ENCODE measurements at regions not wholly inside any gene's neighbourhood (a gene's known extent, or its start where the extent isn't known, plus 50 kb on each side); places are given as distances from the start of the nearest gene placed in this dataset.

DNA sequence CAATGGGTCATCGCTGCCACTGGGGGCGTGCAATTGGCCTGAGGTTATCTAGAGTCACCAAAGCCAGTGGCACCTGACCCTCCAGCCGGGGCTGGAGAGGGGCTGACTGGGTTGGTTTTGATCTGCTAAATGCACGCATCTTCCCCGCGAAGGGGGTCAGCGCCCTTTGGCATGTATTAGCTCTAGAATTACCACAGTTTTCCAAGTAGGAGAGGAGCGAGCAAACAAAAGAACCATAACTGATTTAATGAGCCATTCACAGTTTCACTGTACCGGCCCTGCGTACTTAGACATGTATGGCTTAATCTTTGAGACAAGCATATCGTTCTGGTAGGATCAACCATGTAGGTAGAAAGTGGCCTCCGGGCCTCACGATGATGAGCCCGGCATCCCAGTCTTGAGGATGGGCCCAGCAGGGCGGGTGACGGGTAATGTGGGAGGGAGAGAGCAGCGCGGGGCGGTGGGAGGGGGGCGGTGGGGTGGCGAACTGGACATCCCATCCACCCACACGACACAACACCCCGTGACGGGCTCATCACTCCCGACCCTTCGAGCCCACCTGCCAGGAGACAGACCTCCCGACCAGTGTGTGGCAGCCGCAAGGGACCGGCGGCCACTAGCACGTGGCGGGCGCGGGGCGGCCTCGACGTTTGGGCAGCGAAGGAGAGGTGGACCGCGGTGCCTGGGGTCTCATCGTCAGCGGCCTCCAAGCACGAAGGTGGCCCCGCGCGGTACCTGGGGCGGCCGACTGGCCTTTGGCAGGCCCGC is 1957.5 kb upstream of the DEFB115 start:
- Histone ChIP-seq H3K27me3 (peaks cover 0 to 4% (median 0%) of the 10 kb centered on the region in 3 donors), H3K4me1 (no peaks in the 10 kb centered on the region), H3K9me3 (peaks cover 0 to 9% (median 2%) of the 10 kb centered on the region in 4 donors), H3K4me3 (no peak overlapping the region), H3K36me3 (no peaks in the 10 kb centered on the region), H3K27ac (no peak overlapping the region)
- TF ChIP-seq, protein P1, sequence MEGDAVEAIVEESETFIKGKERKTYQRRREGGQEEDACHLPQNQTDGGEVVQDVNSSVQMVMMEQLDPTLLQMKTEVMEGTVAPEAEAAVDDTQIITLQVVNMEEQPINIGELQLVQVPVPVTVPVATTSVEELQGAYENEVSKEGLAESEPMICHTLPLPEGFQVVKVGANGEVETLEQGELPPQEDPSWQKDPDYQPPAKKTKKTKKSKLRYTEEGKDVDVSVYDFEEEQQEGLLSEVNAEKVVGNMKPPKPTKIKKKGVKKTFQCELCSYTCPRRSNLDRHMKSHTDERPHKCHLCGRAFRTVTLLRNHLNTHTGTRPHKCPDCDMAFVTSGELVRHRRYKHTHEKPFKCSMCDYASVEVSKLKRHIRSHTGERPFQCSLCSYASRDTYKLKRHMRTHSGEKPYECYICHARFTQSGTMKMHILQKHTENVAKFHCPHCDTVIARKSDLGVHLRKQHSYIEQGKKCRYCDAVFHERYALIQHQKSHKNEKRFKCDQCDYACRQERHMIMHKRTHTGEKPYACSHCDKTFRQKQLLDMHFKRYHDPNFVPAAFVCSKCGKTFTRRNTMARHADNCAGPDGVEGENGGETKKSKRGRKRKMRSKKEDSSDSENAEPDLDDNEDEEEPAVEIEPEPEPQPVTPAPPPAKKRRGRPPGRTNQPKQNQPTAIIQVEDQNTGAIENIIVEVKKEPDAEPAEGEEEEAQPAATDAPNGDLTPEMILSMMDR (IDR thresholded peaks at IDR 0.05) = no peak
- TF ChIP-seq POLR2A (IDR thresholded peaks at IDR 0.05) = no peak
- no peak for TF ChIP-seq EP300 (IDR thresholded peaks at IDR 0.05)
- no peak for TF ChIP-seq POLR2AphosphoS5 (IDR thresholded peaks at IDR 0.05)
- WGBS, 2 donors = 82 to 83% methylated on average over 49 of the region's 49 CpGs
- intact Hi-C loops (cut with DNase I) = no loop called here
- peak; percentile 51 for DNase-seq

DNA sequence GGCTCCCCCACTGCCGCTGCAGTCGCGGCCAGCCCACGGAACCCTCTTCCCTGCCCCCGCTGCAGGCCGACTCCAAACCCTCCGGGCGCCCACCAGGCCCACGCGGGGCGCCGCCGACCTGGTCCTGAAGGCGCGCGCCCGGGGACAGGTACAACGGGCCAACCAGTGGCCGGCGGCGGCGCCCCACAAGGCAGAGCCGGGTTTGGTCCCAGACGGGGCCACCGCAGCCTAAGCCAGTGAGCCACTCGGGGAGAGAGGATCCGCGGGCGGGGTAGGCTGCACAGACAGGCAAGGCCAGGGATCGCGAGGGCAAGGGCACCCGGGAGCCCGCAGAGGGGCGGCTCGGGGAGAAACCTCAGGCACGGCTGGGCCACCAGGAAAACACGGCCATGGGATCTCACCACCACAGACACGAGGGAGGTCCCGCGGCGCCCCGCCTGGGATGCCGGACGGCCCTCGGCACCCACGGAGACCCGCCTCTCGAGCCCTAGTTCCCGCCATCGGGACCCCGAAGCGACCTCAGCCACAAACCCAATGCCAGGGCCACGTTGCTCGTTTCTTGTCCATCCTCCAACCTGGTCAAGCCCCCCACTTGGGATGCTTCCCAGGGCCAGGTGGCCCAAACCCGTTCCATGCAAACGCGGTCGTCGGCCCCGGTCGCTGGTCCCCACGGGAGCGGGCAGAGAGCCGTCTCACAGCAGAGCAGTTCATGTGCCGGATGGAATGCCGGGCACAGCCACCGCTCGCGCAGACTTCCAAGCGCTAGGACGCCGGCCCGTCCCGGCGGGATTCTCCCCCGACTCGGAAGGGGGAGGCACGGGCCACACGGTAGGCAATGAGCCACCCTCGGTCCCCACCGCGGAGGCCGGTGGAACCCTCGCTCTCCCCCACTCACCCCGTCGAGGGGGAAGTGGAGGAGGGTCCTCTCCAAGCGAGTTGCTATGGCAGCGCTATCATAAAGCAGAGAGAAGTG is 1956.6 kb upstream of the DEFB115 start:
- 81 to 83% methylated on average over 88 of the region's 88 CpGs for WGBS, 2 donors
- peaks cover 0 to 4% (median 0%) of the 10 kb centered on the region in 3 donors for H3K27me3 ChIP-seq
- DNase-seq = peak; percentile 52
- intact Hi-C loops (cut with DNase I) = no loop called here
- no peaks in the 10 kb centered on the region for H3K4me1 ChIP-seq
- no peaks in the 10 kb centered on the region for H3K36me3 ChIP-seq
- H3K4me3 ChIP-seq = no peak overlapping the region
- TF ChIP-seq, protein P1 (IDR thresholded peaks at IDR 0.05) = no peak
- TF ChIP-seq POLR2A (IDR thresholded peaks at IDR 0.05) (no peak), EP300 (IDR thresholded peaks at IDR 0.05) (no peak), POLR2AphosphoS5 (IDR thresholded peaks at IDR 0.05) (no peak)
- no peak overlapping the region for H3K27ac ChIP-seq
- H3K9me3 ChIP-seq = peaks cover 0 to 9% (median 2%) of the 10 kb centered on the region in 4 donors

DNA sequence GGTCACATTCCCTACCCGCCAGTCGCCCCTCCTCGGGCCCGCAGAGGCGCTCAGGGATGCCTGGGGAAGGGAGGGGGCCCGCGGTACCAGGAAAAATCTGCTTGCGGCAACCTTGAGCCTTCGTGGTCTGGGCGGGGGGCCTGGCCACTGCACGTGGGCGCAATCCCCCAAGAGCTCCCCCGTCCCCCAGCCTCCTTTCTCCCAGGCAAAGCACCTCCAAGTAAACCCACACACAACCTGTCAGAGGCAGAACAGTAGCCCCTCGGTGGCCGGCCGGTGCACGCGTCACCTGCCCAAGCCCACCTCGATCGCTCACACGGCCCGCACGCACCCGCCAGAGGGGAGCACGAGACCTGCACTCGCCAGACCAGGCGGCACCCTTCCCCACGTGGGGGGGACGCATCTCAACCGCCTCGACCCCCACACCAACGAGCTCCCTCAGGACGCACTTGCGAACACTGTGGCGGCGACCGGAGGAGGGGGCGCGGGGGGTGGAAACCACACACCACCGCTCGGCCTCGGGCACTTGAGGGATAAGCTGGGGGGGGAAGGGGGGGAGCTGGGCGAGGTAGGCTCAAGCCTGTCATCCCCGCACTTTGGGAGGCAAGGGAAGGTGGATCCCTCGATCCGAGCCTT is 1955.7 kb upstream of the DEFB115 start:
- no peak for TF ChIP-seq POLR2A (IDR thresholded peaks at IDR 0.05)
- TF ChIP-seq, protein P1 (IDR thresholded peaks at IDR 0.05) = no peak
- no peak for TF ChIP-seq POLR2AphosphoS5 (IDR thresholded peaks at IDR 0.05)
- TF ChIP-seq EP300 (IDR thresholded peaks at IDR 0.05) = no peak
- Histone ChIP-seq H3K36me3 (no peaks in the 10 kb centered on the region), H3K4me3 (no peak overlapping the region), H3K27ac (no peak overlapping the region), H3K27me3 (peaks cover 0 to 9% (median 0%) of the 10 kb centered on the region in 3 donors), H3K4me1 (no peaks in the 10 kb centered on the region), H3K9me3 (peaks cover 0 to 9% (median 2%) of the 10 kb centered on the region in 4 donors)
- peak; percentile 63 for DNase-seq
- intact Hi-C loops (cut with DNase I) = no loop called here
- WGBS, 2 donors = 83 to 84% methylated on average over 46 of the region's 46 CpGs

DNA sequence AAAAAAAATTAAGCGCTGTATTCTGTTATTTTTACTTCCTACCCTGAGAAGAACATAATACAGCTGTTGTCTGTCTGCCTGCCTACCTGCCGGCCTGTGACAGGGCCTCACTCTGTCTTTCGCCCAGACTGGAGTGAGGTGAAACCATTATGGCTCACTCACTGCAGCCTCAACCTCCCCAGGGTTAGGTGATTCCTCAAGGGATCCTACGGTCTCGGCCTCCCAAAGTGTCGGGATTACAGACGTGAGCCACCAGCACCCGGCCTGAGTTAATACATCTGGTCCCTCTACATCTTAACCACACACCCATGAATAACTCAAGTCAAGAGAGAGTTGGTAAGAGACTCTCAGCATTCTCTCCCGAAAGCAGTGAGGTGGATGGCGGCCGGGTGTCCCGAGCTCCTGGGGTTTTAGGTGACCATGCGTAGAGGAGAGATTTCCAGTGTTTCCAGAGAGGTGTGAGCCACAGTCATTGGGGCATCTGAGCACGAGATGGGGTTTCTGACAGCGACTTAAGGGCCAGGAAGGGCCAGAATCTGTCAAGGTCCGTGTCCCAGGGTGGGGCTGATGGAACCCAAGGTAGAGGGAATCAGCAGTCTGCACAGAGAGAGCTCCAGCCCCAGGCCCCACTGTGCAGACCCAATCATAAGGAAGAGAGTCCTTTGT is 1954.4 kb upstream of the DEFB115 start:
- Histone ChIP-seq H3K4me3 (no peak overlapping the region), H3K27me3 (peaks cover 0 to 13% (median 0%) of the 10 kb centered on the region in 3 donors), H3K4me1 (no peaks in the 10 kb centered on the region), H3K9me3 (peaks cover 0 to 9% (median 2%) of the 10 kb centered on the region in 4 donors), H3K36me3 (no peaks in the 10 kb centered on the region), H3K27ac (no peak overlapping the region)
- WGBS, 2 donors = 75 to 76% methylated on average over 16 of the region's 16 CpGs
- peak; percentile 55 for DNase-seq
- no peak for TF ChIP-seq EP300 (IDR thresholded peaks at IDR 0.05)
- no peak for TF ChIP-seq POLR2AphosphoS5 (IDR thresholded peaks at IDR 0.05)
- TF ChIP-seq POLR2A (IDR thresholded peaks at IDR 0.05) = no peak
- TF ChIP-seq, protein P1 (IDR thresholded peaks at IDR 0.05) = no peak
- intact Hi-C loops (cut with DNase I) = no loop called here
